Skeletal muscle satellite cell (primary cell): ENCODE measurements at regions not wholly inside any gene's neighbourhood (a gene's known extent, or its start where the extent isn't known, plus 50 kb on each side); places are given as distances from the start of the nearest gene placed in this dataset.
"Not testable (repeated sequence)": the region's sequence is repeated elsewhere in the genome, so short reads cannot be mapped to it uniquely, and the experiment has no call there.

Experiments
- H3K27me3 ChIP-seq: 2 replicates; pipeline ENCODE4 v1.7.0; 2013; ENCODE audit warnings: low read length; ENCODE audit not compliant: control insufficient read depth, insufficient read depth
- H3K36me3 ChIP-seq: 2 replicates; pipeline ENCODE4 v1.7.0; 2013; ENCODE audit warnings: mild to moderate bottlenecking, control low read depth, low read length; ENCODE audit not compliant: insufficient read depth
- H3K4me1 ChIP-seq: 2 replicates; pipeline ENCODE4 v1.7.0; 2013; ENCODE audit warnings: low read length; ENCODE audit not compliant: control insufficient read depth, insufficient read depth
- H3K4me2 ChIP-seq: 2 replicates; pipeline ENCODE4 v1.7.0; 2013; ENCODE audit warnings: mild to moderate bottlenecking, low read length
- H3K4me3 ChIP-seq: 2 replicates; pipeline ENCODE4 v1.7.0; 2013; ENCODE audit warnings: low read length
- H3K9ac ChIP-seq: 2 replicates; pipeline ENCODE4 v1.7.0; 2013; ENCODE audit warnings: mild to moderate bottlenecking, low read depth, low read length, moderate library complexity
- H3K9me3 ChIP-seq: replicated peaks from 2 replicates; pipeline ENCODE4 v1.7.0; 2013; ENCODE audit warnings: mild to moderate bottlenecking, control low read depth, low read length

GRCh38 chr2:167572883-167573619 lies 674.3 kb downstream of the STK39 start:
- Histone ChIP-seq H3K9ac (no peak overlapping the region), H3K4me2 (no peak overlapping the region), H3K4me1 (no peaks in the 10 kb centered on the region), H3K4me3 (no peak overlapping the region), H3K9me3 (no peaks in the 10 kb centered on the region), H3K27me3 (no peaks in the 10 kb centered on the region), H3K36me3 (no peaks in the 10 kb centered on the region)

GRCh38 chr2:167570370-167570769 lies 677.0 kb downstream of the STK39 start:
- H3K4me3 ChIP-seq, result no peak overlapping the region
- H3K9ac ChIP-seq, result no peak overlapping the region
- H3K4me1 ChIP-seq, result no peaks in the 10 kb centered on the region
- no peaks in the 10 kb centered on the region for H3K9me3 ChIP-seq
- H3K4me2 ChIP-seq, result no peak overlapping the region
- no peaks in the 10 kb centered on the region for H3K36me3 ChIP-seq
- H3K27me3 ChIP-seq, result no peaks in the 10 kb centered on the region

- H3K36me3 ChIP-seq, H3K4me1 ChIP-seq, H3K4me3 ChIP-seq, H3K27me3 ChIP-seq, H3K4me2 ChIP-seq, H3K9me3 ChIP-seq, H3K9ac ChIP-seq: not testable (repeated sequence)
Measured at GRCh38 chr2:167563885-167564619, 675.8 kb downstream of the XIRP2 start.

- not testable (repeated sequence) for H3K4me1 ChIP-seq, H3K9me3 ChIP-seq, H3K9ac ChIP-seq, H3K4me3 ChIP-seq, H3K36me3 ChIP-seq, H3K27me3 ChIP-seq, H3K4me2 ChIP-seq
Measured at GRCh38 chr2:167558272-167558991, 670.2 kb downstream of the XIRP2 start.

GRCh38 chr2:167555098-167555720 lies 666.9 kb downstream of the XIRP2 start:
- no peak overlapping the region for H3K9ac ChIP-seq
- H3K4me1 ChIP-seq, result no peaks in the 10 kb centered on the region
- H3K36me3 ChIP-seq, result no peaks in the 10 kb centered on the region
- no peaks in the 10 kb centered on the region for H3K27me3 ChIP-seq
- H3K9me3 ChIP-seq, result no peaks in the 10 kb centered on the region
- no peak overlapping the region for H3K4me3 ChIP-seq
- H3K4me2 ChIP-seq, result no peak overlapping the region

GRCh38 chr2:167553635-167554034 lies 665.4 kb downstream of the XIRP2 start:
- H3K9ac ChIP-seq, result no peak overlapping the region
- H3K36me3 ChIP-seq, result no peaks in the 10 kb centered on the region
- H3K4me2 ChIP-seq, result no peak overlapping the region
- H3K27me3 ChIP-seq, result no peaks in the 10 kb centered on the region
- H3K9me3 ChIP-seq, result no peaks in the 10 kb centered on the region
- H3K4me3 ChIP-seq, result no peak overlapping the region
- H3K4me1 ChIP-seq, result no peaks in the 10 kb centered on the region

- H3K36me3 ChIP-seq, result no peaks in the 10 kb centered on the region
- H3K4me2 ChIP-seq, result no peak overlapping the region
- H3K9ac ChIP-seq, result no peak overlapping the region
- H3K4me3 ChIP-seq, result no peak overlapping the region
- H3K9me3 ChIP-seq, result no peaks in the 10 kb centered on the region
- H3K4me1 ChIP-seq, result no peaks in the 10 kb centered on the region
- H3K27me3 ChIP-seq, result no peaks in the 10 kb centered on the region
Measured at GRCh38 chr2:167551416-167551815, 663.1 kb downstream of the XIRP2 start.

- no peaks in the 10 kb centered on the region for H3K27me3 ChIP-seq
Measured at GRCh38 chr2:167550448-167550847, 662.2 kb downstream of the XIRP2 start.

GRCh38 chr2:167548396-167548795 lies 660.1 kb downstream of the XIRP2 start:
- Histone ChIP-seq H3K36me3 (no peaks in the 10 kb centered on the region), H3K4me2 (no peak overlapping the region), H3K27me3 (no peaks in the 10 kb centered on the region), H3K9me3 (no peaks in the 10 kb centered on the region), H3K9ac (no peak overlapping the region), H3K4me3 (no peak overlapping the region), H3K4me1 (no peaks in the 10 kb centered on the region)

More at GRCh38 chr2:167550448-167550847, 662.2 kb downstream of the XIRP2 start:
- Histone ChIP-seq H3K4me1 (no peaks in the 10 kb centered on the region), H3K9ac (no peak overlapping the region), H3K9me3 (no peaks in the 10 kb centered on the region), H3K4me2 (no peak overlapping the region), H3K36me3 (no peaks in the 10 kb centered on the region), H3K4me3 (no peak overlapping the region)

GRCh38 chr2:167544602-167545001 lies 656.3 kb downstream of the XIRP2 start:
- Histone ChIP-seq H3K4me3 (no peak overlapping the region), H3K4me1 (no peaks in the 10 kb centered on the region), H3K36me3 (no peaks in the 10 kb centered on the region)

GRCh38 chr2:167543721-167544120 lies 655.4 kb downstream of the XIRP2 start:
- Histone ChIP-seq H3K9ac (no peak overlapping the region), H3K9me3 (no peaks in the 10 kb centered on the region), H3K4me1 (no peaks in the 10 kb centered on the region), H3K4me3 (no peak overlapping the region), H3K36me3 (no peaks in the 10 kb centered on the region), H3K27me3 (no peaks in the 10 kb centered on the region), H3K4me2 (no peak overlapping the region)

More at GRCh38 chr2:167544602-167545001, 656.3 kb downstream of the XIRP2 start:
- Histone ChIP-seq H3K9me3 (no peaks in the 10 kb centered on the region), H3K9ac (no peak overlapping the region), H3K4me2 (no peak overlapping the region), H3K27me3 (no peaks in the 10 kb centered on the region)
